BJ (cell line): ENCODE measurements at regions not wholly inside any gene's neighbourhood (a gene's known extent, or its start where the extent isn't known, plus 50 kb on each side); places are given as distances from the start of the nearest gene placed in this dataset.
A peak's percentile ranks its signal among the peaks of the same experiment; 100 is the strongest.

Experiments used
- CTCF ChIA-PET: fragments of 350-600 bp; formaldehyde crosslinking; extraction: SDS; loops from one replicate; lab custom pipeline; 2021; ENCODE audit warnings: antibody characterized with exemption, inconsistent platforms; lab: Yijun Ruan, JAX
- POLR2A ChIA-PET: fragments of 300-600 bp; sonication (Branson Sonifier 250); formaldehyde crosslinking; extraction: SDS; loops from one replicate; lab custom pipeline; 2021; ENCODE audit warnings: antibody characterized with exemption; lab: Charles Lee
- DNase-seq: peaks from one replicate; pipeline ENCODE4 v3.0.0-alpha.2; 2011; ENCODE audit warnings: low read depth
- H3K27me3 ChIP-seq: 2 replicates; pipeline ENCODE4 v1.6.0; 2011; ENCODE audit warnings: low read length; ENCODE audit not compliant: control insufficient read depth, insufficient read depth
- H3K36me3 ChIP-seq: 2 replicates; pipeline ENCODE4 v1.5.1; 2011; ENCODE audit warnings: low read length; ENCODE audit not compliant: control insufficient read depth, insufficient read depth
- H3K4me3 ChIP-seq: 2 replicates; pipeline ENCODE4 v1.5.1; 2011; ENCODE audit warnings: low read depth, mild to moderate bottlenecking, control low read depth, low read length
- TF ChIP-seq, protein P1 (sequence below): IDR thresholded peaks from 2 replicates; pipeline ENCODE4 v1.5.1; 2011; ENCODE audit warnings: low read depth, mild to moderate bottlenecking, control low read depth, inconsistent platforms, low read length, moderate library complexity; ENCODE audit not compliant: insufficient read depth

DNA sequence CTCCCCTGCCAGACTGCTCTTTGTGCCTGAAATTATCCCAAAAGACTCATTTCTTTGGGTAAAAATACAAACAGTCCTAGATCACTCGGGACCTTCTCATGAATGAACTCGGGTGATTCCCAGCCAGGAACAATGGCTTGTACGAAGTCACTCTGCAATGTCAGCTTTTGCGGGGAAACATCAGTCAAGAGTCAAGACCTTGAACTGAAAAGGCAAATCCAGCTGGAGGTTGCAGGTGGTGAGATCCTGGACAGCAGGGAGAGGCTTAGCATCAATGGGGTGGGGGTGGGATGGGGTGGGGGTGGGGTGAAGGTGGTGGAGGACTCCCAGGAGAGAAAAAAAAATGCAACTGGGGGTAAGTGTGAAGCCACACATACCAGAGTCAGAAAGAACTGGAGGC, 115.0 kb upstream of the SLC25A33 start:
- Histone ChIP-seq H3K27me3 (peaks cover 10% of the 10 kb centered on the region), H3K4me3 (no peak overlapping the region), H3K36me3 (no peaks in the 10 kb centered on the region)
- ChIA-PET CTCF (interaction anchor here (1.0 kb wide), 1 partner anchor 157 kb away, joined by 3 read pairs; no protein-coding TSS in a partner anchor), POLR2A (no interaction called here)
- TF ChIP-seq, protein P1, sequence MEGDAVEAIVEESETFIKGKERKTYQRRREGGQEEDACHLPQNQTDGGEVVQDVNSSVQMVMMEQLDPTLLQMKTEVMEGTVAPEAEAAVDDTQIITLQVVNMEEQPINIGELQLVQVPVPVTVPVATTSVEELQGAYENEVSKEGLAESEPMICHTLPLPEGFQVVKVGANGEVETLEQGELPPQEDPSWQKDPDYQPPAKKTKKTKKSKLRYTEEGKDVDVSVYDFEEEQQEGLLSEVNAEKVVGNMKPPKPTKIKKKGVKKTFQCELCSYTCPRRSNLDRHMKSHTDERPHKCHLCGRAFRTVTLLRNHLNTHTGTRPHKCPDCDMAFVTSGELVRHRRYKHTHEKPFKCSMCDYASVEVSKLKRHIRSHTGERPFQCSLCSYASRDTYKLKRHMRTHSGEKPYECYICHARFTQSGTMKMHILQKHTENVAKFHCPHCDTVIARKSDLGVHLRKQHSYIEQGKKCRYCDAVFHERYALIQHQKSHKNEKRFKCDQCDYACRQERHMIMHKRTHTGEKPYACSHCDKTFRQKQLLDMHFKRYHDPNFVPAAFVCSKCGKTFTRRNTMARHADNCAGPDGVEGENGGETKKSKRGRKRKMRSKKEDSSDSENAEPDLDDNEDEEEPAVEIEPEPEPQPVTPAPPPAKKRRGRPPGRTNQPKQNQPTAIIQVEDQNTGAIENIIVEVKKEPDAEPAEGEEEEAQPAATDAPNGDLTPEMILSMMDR = no peak
- DNase-seq = no peak

- Histone ChIP-seq H3K4me3 (no peak overlapping the region), H3K36me3 (no peaks in the 10 kb centered on the region), H3K27me3 (peaks cover 10% of the 10 kb centered on the region)
- TF ChIP-seq, protein P1 = no peak
- CTCF ChIA-PET = interaction anchor here (2.2 kb wide), 1 partner anchor 30 kb away, joined by 7 read pairs; no protein-coding TSS in a partner anchor
- POLR2A ChIA-PET = no interaction called here
- no peak for DNase-seq
Measured at GRCh38 chr1:9425859-9426258, 113.4 kb upstream of the SLC25A33 start.

DNA sequence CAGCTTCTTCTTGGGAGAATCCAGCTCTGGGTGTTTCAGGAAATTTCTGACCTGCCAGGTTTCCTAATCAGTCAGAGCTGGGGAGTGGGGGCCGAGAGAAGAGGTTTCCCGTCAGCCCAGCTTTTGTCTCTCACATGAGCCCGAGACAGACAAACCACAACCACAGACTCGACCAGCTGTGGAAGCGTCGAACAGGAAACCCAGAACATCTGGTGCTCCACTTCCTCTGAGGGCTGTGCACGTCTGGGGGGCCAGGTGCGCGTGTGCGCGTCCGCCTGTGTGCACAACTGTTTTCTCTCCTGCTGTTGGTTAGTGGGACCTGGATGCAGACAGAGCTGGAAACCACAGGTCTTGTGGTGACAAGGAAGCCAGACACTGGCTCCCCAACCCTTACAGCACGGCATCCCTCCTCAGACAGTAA, 113.0 kb upstream of the SLC25A33 start:
- TF ChIP-seq, protein P1 = no peak
- POLR2A ChIA-PET = no interaction called here
- CTCF ChIA-PET = interaction anchor here (1.1 to 2.2 kb wide), 2 partner anchors 29 to 159 kb away, joined by 5 to 7 read pairs; no protein-coding TSS in a partner anchor
- Histone ChIP-seq H3K36me3 (no peaks in the 10 kb centered on the region), H3K27me3 (peaks cover 8% of the 10 kb centered on the region), H3K4me3 (no peak overlapping the region)
- DNase-seq = no peak

DNA sequence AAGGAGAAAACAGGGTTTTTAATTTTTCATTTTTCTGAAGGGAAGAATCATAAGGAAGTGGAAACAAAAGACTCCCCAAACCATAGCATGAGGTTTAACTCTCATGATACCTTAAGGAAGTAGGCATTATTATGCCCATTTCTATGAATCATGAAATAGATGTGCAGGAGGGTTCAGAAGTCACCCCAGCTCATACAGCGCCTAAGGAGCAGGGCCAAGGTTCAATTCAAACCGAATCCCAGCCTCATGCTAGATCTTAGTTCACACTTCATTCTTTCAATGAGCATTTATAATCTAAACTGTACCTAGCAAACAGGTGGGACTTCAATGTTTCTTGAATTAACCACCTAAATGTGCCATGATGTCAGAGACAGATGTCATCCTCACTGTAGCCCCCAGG, 111.9 kb upstream of the SLC25A33 start:
- POLR2A ChIA-PET = no interaction called here
- H3K27me3 ChIP-seq = peaks cover 4% of the 10 kb centered on the region
- H3K4me3 ChIP-seq = no peak overlapping the region
- TF ChIP-seq, protein P1 = no peak
- DNase-seq = no peak
- CTCF ChIA-PET = interaction anchor here (1.1 to 2.3 kb wide), 3 partner anchors 28 to 160 kb away, joined by 5 to 9 read pairs (median 7); no protein-coding TSS in a partner anchor
- H3K36me3 ChIP-seq = no peaks in the 10 kb centered on the region

GRCh38 chr1:9428601-9429341, 110.5 kb upstream of the SLC25A33 start:
- H3K36me3 ChIP-seq = no peaks in the 10 kb centered on the region
- peak; percentile 95 for DNase-seq
- H3K27me3 ChIP-seq = 0 out of 2 replicates have a peak, but pooled peaks cover 2% of the 10 kb centered on the region
- H3K4me3 ChIP-seq = peak overlapping the region; percentile 59
- TF ChIP-seq, protein P1 = peak; percentile 25
- ChIA-PET CTCF (interaction anchor here (0.8 to 2.3 kb wide), 2 partner anchors 62 to 67 kb away, joined by 3 to 9 read pairs; no protein-coding TSS in a partner anchor), POLR2A (no interaction called here)
